ENCODE measurements at regions not wholly inside any gene's neighbourhood (a gene's known extent, or its start where the extent isn't known, plus 50 kb on each side); places are given as distances from the start of the nearest gene placed in this dataset.

DNA sequence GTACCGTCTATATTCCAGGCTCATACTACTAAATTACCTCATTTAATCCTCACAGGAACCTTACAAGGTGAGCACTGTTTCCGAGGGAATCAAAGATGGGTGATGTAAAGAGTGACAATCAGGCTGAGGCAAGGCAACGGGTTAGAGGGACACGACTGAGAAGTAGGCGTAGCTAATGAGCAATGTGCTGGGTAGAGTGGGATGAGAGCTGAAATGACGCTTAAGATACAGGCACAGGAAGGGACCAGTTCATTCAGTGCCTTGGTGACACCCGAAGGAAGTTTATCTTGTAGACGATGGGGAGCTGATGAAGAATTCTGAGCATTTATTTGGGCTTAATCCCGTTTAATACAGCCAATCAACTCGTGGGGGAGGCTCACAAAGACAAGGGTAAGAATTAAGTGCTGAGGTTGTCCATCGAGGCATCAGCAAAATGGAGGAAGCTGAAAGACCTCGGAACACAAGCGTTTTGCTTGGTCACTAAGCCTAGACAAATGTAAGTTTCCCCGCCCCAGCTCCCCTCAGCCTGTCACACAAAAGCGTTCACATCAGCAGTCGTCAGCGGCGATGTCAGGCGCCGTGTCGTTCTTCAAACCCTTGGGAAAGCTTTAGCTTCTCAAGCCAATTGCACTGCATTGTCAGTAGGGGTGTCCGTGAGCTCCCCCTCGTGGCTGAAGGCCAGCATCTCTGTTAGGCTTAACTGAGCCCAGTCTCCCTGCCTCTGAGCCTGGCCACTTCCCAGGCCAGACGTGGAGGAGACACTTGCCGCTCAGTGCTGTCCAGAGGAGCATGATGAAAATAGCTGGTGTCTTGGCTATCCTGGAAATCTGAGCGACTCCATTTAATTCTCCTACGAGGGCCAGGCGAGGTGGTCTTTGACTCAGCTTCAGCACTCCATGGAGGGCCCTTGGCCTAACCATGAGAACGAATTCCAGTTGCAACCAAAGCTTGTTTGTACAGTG is 288.5 kb upstream of the G2E3 start:
- intact Hi-C loops (cut with micrococcal nuclease; ENCODE audit: unreplicated experiment): loop anchor here (2.0 to 5.0 kb wide), 4 partner anchors 107 to 1520 kb away; no protein-coding TSS in a partner anchor

More for the DNA sequence above, 288.5 kb upstream of the G2E3 start:
- no peak overlapping the region for H3K9ac ChIP-seq (ENCODE audit: control insufficient read depth, insufficient read depth, low read length)
- in situ Hi-C loops (cut with MboI): no loop called here
- no peak for TF ChIP-seq ASH2L (IDR thresholded peaks at IDR 0.05; ENCODE audit: borderline replicate concordance, low read depth)
- TF ChIP-seq MYB (IDR thresholded peaks at IDR 0.05; ENCODE audit: borderline replicate concordance, low read depth, low read length): no peak
- TF ChIP-seq SUZ12 (IDR thresholded peaks at IDR 0.05; ENCODE audit: unreplicated experiment): no peak
- peak; percentile 53 for TF ChIP-seq RAD21 (IDR thresholded peaks at IDR 0.05; ENCODE audit: insufficient read depth, low read depth, low read length)
- TF ChIP-seq GATAD2B (conservative IDR thresholded peaks at IDR 0.05; ENCODE audit: low read depth): no peak
- TF ChIP-seq CEBPB (IDR thresholded peaks at IDR 0.05; ENCODE audit: borderline replicate concordance in 1 of 2, low read depth in 2 of 2, low read length in 2 of 2): no peak
- TF ChIP-seq YY1 (IDR thresholded peaks at IDR 0.05; ENCODE audit: low read depth, low read length): 0 out of 2 replicates have a peak, but pooled peaks have one; percentile 36
- TF ChIP-seq CBX3 (IDR thresholded peaks at IDR 0.05; ENCODE audit: borderline replicate concordance, low read depth): no peak
- TF ChIP-seq ZNF384 (IDR thresholded peaks at IDR 0.05; ENCODE audit: borderline replicate concordance, low read depth, low read length): no peak
- no peak for TF ChIP-seq IKZF1 (conservative IDR thresholded peaks at IDR 0.05)
- TF ChIP-seq RBBP5 (conservative IDR thresholded peaks at IDR 0.05): no peak
- TF ChIP-seq, protein P1, sequence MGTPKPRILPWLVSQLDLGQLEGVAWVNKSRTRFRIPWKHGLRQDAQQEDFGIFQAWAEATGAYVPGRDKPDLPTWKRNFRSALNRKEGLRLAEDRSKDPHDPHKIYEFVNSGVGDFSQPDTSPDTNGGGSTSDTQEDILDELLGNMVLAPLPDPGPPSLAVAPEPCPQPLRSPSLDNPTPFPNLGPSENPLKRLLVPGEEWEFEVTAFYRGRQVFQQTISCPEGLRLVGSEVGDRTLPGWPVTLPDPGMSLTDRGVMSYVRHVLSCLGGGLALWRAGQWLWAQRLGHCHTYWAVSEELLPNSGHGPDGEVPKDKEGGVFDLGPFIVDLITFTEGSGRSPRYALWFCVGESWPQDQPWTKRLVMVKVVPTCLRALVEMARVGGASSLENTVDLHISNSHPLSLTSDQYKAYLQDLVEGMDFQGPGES (IDR thresholded peaks at IDR 0.05): no peak
- TF ChIP-seq, protein P2, sequence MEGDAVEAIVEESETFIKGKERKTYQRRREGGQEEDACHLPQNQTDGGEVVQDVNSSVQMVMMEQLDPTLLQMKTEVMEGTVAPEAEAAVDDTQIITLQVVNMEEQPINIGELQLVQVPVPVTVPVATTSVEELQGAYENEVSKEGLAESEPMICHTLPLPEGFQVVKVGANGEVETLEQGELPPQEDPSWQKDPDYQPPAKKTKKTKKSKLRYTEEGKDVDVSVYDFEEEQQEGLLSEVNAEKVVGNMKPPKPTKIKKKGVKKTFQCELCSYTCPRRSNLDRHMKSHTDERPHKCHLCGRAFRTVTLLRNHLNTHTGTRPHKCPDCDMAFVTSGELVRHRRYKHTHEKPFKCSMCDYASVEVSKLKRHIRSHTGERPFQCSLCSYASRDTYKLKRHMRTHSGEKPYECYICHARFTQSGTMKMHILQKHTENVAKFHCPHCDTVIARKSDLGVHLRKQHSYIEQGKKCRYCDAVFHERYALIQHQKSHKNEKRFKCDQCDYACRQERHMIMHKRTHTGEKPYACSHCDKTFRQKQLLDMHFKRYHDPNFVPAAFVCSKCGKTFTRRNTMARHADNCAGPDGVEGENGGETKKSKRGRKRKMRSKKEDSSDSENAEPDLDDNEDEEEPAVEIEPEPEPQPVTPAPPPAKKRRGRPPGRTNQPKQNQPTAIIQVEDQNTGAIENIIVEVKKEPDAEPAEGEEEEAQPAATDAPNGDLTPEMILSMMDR (IDR thresholded peaks at IDR 0.05 in 2 of 3, conservative IDR thresholded peaks at IDR 0.05 in 1 of 3; ENCODE audit: control insufficient read depth in 2 of 3, extremely low read depth in 1 of 3, insufficient read depth in 1 of 3, low read depth in 3 of 3, low read length in 3 of 3): peak; percentile 85 to 95 (median 88)
- TF ChIP-seq ZSCAN29 (IDR thresholded peaks at IDR 0.05): no peak
- TF ChIP-seq SMC3 (IDR thresholded peaks at IDR 0.05; ENCODE audit: borderline replicate concordance, low read length): peak; percentile 65
- TF ChIP-seq MTA3 (IDR thresholded peaks at IDR 0.05; ENCODE audit: borderline replicate concordance, low read length): no peak
- TF ChIP-seq WRNIP1 (IDR thresholded peaks at IDR 0.05; ENCODE audit: borderline replicate concordance, low read depth, low read length): no peak
- TF ChIP-seq MXI1 (IDR thresholded peaks at IDR 0.05; ENCODE audit: low read depth, low read length): no peak
- peak overlapping the region; percentile 4; the same call in 1 of the 2 replicates for H3K4me2 ChIP-seq (ENCODE audit: control insufficient read depth, insufficient read depth)
- DNase-seq (ENCODE audit: low read depth, low spot score): no peak
- peak; percentile 100 for ATAC-seq
- no peaks in the 10 kb centered on the region for H3K4me1 ChIP-seq (ENCODE audit: control insufficient read depth, insufficient read depth, low read length)
- no peaks in the 10 kb centered on the region for H4K20me1 ChIP-seq (ENCODE audit: control insufficient read depth, insufficient read depth)
- CTCF ChIA-PET: interaction anchor here (0.6 to 11.1 kb wide), 48 partner anchors 10 to 1602 kb away, joined by 3 to 173 read pairs (median 4); no protein-coding TSS in a partner anchor
- no peaks in the 10 kb centered on the region for H3K27me3 ChIP-seq (replicated peaks in 1 of 2; ENCODE audit: control insufficient read depth in 2 of 2, insufficient read depth in 2 of 2, low read length in 1 of 2)
- SMC1A ChIA-PET (ENCODE audit: uncharacterized antibody, unreplicated experiment): interaction anchor here (0.7 to 2.7 kb wide), 20 partner anchors 10 to 725 kb away, joined by 3 to 13 read pairs (median 4); no protein-coding TSS in a partner anchor
- no peak overlapping the region for H3K27ac ChIP-seq (ENCODE audit: control insufficient read depth, insufficient read depth)
- no peaks in the 10 kb centered on the region for H3K79me2 ChIP-seq (ENCODE audit: control insufficient read depth, insufficient read depth, low read length)
- no peaks in the 10 kb centered on the region for H3K36me3 ChIP-seq (ENCODE audit: control insufficient read depth in 2 of 2, insufficient read depth in 2 of 2, low read length in 1 of 2)
- RAD21 ChIA-PET (ENCODE audit: unreplicated experiment): interaction anchor here (0.6 to 1.5 kb wide), 9 partner anchors 9 to 1519 kb away, joined by 3 to 7 read pairs (median 4); no protein-coding TSS in a partner anchor
- H2AFZ ChIP-seq (ENCODE audit: control insufficient read depth, low read depth, low read length): no peak overlapping the region; the same call in none of the 2 replicates
- H3K9me3 ChIP-seq (replicated peaks; ENCODE audit: control insufficient read depth, insufficient read depth, low read length): no peaks in the 10 kb centered on the region
- H3K4me3 ChIP-seq: no peak overlapping the region
- BruUV-seq (replicated peaks): no TSS peak
- WGBS (ENCODE audit: insufficient coverage, insufficient replicate concordance, low lambda C conversion rate, missing lambda C conversion rate): 21% methylated on average over 29 of the region's 29 CpGs
- peak; percentile 84 for FAIRE-seq
- POLR2A ChIA-PET: interaction anchor here (0.6 kb wide), 1 partner anchor 196 kb away, joined by 3 read pairs; no protein-coding TSS in a partner anchor

Data from GM12878 (cell line).